Naive thymus-derived CD4-positive, alpha-beta T cell (primary cell): ENCODE measurements at regions not wholly inside any gene's neighbourhood (a gene's known extent, or its start where the extent isn't known, plus 50 kb on each side); places are given as distances from the start of the nearest gene placed in this dataset.

Experiments
- ATAC-seq: fragments of 150-1000 bp; cut with Tn5 transposase; 2 replicates; pipeline ENCODE4 v1.10.0; 2021; ENCODE audit warnings: mild to moderate bottlenecking, moderate library complexity
- CTCF ChIA-PET: fragments of 350-600 bp; sonication (Branson Sonifier 250); formaldehyde crosslinking; loops from one replicate; lab custom pipeline; 2021; ENCODE audit warnings: antibody characterized with exemption; lab: Charles Lee
- POLR2A ChIA-PET: fragments of 350-600 bp; sonication (Branson Sonifier 250); formaldehyde crosslinking; loops from one replicate; lab custom pipeline; 2021; ENCODE audit warnings: antibody characterized with exemption, inconsistent platforms; lab: Charles Lee
- DNase-seq, 9 donors: peaks; one replicate each; pipeline versions ENCODE4 v3.0.0 to v3.0.0-alpha.2; 2020 to 2022; ENCODE audit warnings: mixed read lengths in 1 of 9
- H3K27ac ChIP-seq: one replicate; pipeline ENCODE4 v1.7.0; 2013; ENCODE audit warnings: mild to moderate bottlenecking, low read depth, low read length, moderate library complexity
- H3K27me3 ChIP-seq, 2 donors: one replicate each; pipeline ENCODE4 v1.7.0; 2013; ENCODE audit warnings: low read length in 2 of 2, mild to moderate bottlenecking in 2 of 2, moderate library complexity in 2 of 2; ENCODE audit not compliant: control insufficient read depth in 2 of 2, insufficient read depth in 2 of 2
- H3K36me3 ChIP-seq, 3 experiments: 1 replicate in 2 of 3; 2 replicates in 1 of 3; pipeline ENCODE4 v1.7.0; 2013; ENCODE audit warnings: low read length in 3 of 3, mild to moderate bottlenecking in 3 of 3, moderate library complexity in 1 of 3; ENCODE audit not compliant: insufficient read depth in 3 of 3, control insufficient read depth in 2 of 3
- H3K4me1 ChIP-seq, 2 donors: one replicate each; pipeline ENCODE4 v1.7.0; 2013; ENCODE audit warnings: low read length in 2 of 2, mild to moderate bottlenecking in 2 of 2, moderate library complexity in 1 of 2; ENCODE audit not compliant: control insufficient read depth in 2 of 2, insufficient read depth in 2 of 2
- H3K4me3 ChIP-seq: 2 replicates; pipeline ENCODE4 v1.7.0; 2013; ENCODE audit warnings: mild to moderate bottlenecking, low read length
- H3K9me3 ChIP-seq, 3 experiments: 1 replicate in 2 of 3; 2 replicates in 1 of 3; pipeline ENCODE4 v1.7.0; 2013; ENCODE audit warnings: low read length in 3 of 3; ENCODE audit not compliant: control insufficient read depth in 2 of 3
- H3K27ac Mint-ChIP-seq, 9 donors: one replicate each; pipeline ENCODE4 v1.8.0; 2020 to 2022; ENCODE audit warnings: mixed read lengths in 9 of 9, mild to moderate bottlenecking in 8 of 9, moderate library complexity in 5 of 9, inconsistent platforms in 2 of 9
- H3K27me3 Mint-ChIP-seq, 5 donors: one replicate each; pipeline ENCODE4 v1.8.0; 2021 to 2022; ENCODE audit warnings: mixed read lengths in 5 of 5, mild to moderate bottlenecking in 1 of 5
- H3K36me3 Mint-ChIP-seq, 5 donors: one replicate each; pipeline ENCODE4 v1.8.0; 2020 to 2022; ENCODE audit warnings: mixed read lengths in 5 of 5, mild to moderate bottlenecking in 3 of 5, inconsistent platforms in 1 of 5
- H3K4me1 Mint-ChIP-seq, 7 donors: one replicate each; pipeline ENCODE4 v1.8.0; 2020 to 2022; ENCODE audit warnings: mixed read lengths in 7 of 7, mild to moderate bottlenecking in 3 of 7, inconsistent platforms in 1 of 7
- H3K4me3 Mint-ChIP-seq, 10 donors: one replicate each; pipeline ENCODE4 v1.8.0; 2020 to 2022; ENCODE audit warnings: mild to moderate bottlenecking in 10 of 10, mixed read lengths in 10 of 10, moderate library complexity in 6 of 10, inconsistent platforms in 2 of 10
- H3K9me3 Mint-ChIP-seq, 11 donors: one replicate each; pipeline ENCODE4 v1.8.0; 2020 to 2022; ENCODE audit warnings: mixed read lengths in 11 of 11, mild to moderate bottlenecking in 4 of 11, inconsistent platforms in 1 of 11, moderate library complexity in 1 of 11
- intact Hi-C, 2 donors: fragments of 100-400 bp; cut with micrococcal nuclease; formaldehyde crosslinking; loops; one replicate each; pipeline ENCODE4 v1.15.1; 2023

GRCh38 chr1:113194846-113195830 lies 122.1 kb downstream of the LRIG2 start:
- peaks cover 5 to 13% (median 7%) of the 10 kb centered on the region in 11 donors for H3K9me3 Mint-ChIP-seq
- ATAC-seq (no peak), DNase-seq (no peak)
- peaks cover 0 to 18% (median 9%) of the 10 kb centered on the region in 5 donors for H3K27me3 Mint-ChIP-seq
- intact Hi-C loops: no loop called here
- peaks cover 0 to 8% (median 0%) of the 10 kb centered on the region in 7 donors for H3K4me1 Mint-ChIP-seq
- no peaks in the 10 kb centered on the region for H3K4me1 ChIP-seq
- CTCF ChIA-PET: no interaction called here
- H3K36me3 ChIP-seq: no peaks in the 10 kb centered on the region
- no peaks in the 10 kb centered on the region for H3K27me3 ChIP-seq
- no peaks in the 10 kb centered on the region for H3K9me3 ChIP-seq
- no peak overlapping the region for H3K4me3 ChIP-seq
- peaks cover 0 to 8% (median 4%) of the 10 kb centered on the region in 5 donors for H3K36me3 Mint-ChIP-seq
- H3K27ac ChIP-seq: no peak overlapping the region
- H3K4me3 Mint-ChIP-seq: no peak overlapping the region
- POLR2A ChIA-PET: no interaction called here
- H3K27ac Mint-ChIP-seq: no peak overlapping the region

DNA sequence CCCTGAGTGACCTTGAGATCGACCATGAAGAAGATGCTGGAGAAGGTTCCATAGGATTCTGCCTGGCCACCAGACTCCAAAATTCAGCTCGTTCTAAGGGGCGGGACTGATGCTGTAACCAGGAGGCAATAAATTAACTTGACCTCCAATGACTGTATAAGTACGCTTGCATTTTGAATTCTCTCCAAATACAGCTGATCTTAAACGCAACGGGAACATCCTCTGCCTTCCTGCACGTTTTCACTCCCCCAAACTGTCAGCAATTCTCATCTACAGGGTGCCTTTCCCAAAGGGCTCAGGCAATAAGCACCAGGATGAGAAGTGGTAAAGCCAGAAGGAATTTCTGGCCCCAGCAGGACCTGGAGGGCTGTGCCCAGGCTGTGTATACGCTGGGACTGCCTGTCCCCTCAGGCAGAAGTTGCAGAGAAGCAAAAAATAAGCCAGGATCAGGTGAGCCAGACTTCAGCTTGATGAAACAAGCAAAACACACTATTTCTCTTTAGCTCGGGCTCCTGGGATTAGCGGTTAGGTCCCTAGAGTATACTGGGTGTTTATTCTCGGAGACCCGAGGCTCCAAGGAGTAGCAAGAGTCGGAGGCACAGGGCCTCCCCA lies 124.8 kb downstream of the LRIG2 start:
- H3K9me3 Mint-ChIP-seq: peaks cover 1 to 7% (median 6%) of the 10 kb centered on the region in 11 donors
- POLR2A ChIA-PET: no interaction called here
- H3K36me3 Mint-ChIP-seq: peaks cover 0 to 7% (median 3%) of the 10 kb centered on the region in 5 donors
- H3K4me1 Mint-ChIP-seq: peaks cover 0 to 8% (median 0%) of the 10 kb centered on the region in 7 donors
- no peaks in the 10 kb centered on the region for H3K9me3 ChIP-seq
- DNase-seq (no peak), ATAC-seq (no peak)
- H3K27me3 ChIP-seq: no peaks in the 10 kb centered on the region
- no peak overlapping the region for H3K27ac ChIP-seq
- H3K4me3 Mint-ChIP-seq: no peak overlapping the region
- peaks cover 0 to 6% (median 4%) of the 10 kb centered on the region in 5 donors for H3K27me3 Mint-ChIP-seq
- intact Hi-C loops: no loop called here
- no peaks in the 10 kb centered on the region for H3K4me1 ChIP-seq
- CTCF ChIA-PET: no interaction called here
- no peak overlapping the region for H3K27ac Mint-ChIP-seq
- H3K4me3 ChIP-seq: no peak overlapping the region
- H3K36me3 ChIP-seq: no peaks in the 10 kb centered on the region

DNA sequence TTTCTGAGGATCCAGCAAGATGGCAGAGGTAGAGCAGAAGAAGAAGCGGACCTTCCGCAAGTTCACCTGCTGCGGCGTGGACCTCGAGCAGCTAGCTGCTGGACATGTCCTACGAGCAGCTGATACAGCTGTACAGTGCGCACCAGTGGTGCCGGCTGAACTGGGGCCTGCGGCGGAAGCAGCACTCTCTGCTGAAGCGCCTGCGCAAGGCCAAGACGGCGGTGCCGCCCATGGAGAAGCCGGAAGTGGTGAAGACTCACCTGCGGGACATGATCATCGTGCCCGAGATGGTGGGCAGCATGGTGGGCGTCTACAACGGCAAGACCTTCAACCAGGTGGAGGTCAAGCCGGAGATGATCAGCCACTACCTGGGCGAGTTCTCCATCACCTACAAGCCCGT lies 125.8 kb downstream of the LRIG2 start:
- peaks cover 0 to 1% (median 0%) of the 10 kb centered on the region in 7 donors for H3K4me1 Mint-ChIP-seq
- no peaks in the 10 kb centered on the region for H3K36me3 Mint-ChIP-seq
- peaks cover 0 to 6% (median 0%) of the 10 kb centered on the region in 5 donors for H3K27me3 Mint-ChIP-seq
- H3K27ac ChIP-seq: no peak overlapping the region
- CTCF ChIA-PET: no interaction called here
- POLR2A ChIA-PET: no interaction called here
- intact Hi-C loops: no loop called here
- no peaks in the 10 kb centered on the region for H3K9me3 ChIP-seq
- no peak overlapping the region for H3K27ac Mint-ChIP-seq
- no peak overlapping the region for H3K4me3 ChIP-seq
- no peak overlapping the region for H3K4me3 Mint-ChIP-seq
- no peak for ATAC-seq
- no peaks in the 10 kb centered on the region for H3K27me3 ChIP-seq
- H3K36me3 ChIP-seq: no peaks in the 10 kb centered on the region
- H3K4me1 ChIP-seq: no peaks in the 10 kb centered on the region
- no peak for DNase-seq
- no peaks in the 10 kb centered on the region for H3K9me3 Mint-ChIP-seq

- peaks cover 0 to 1% (median 0%) of the 10 kb centered on the region in 7 donors for H3K4me1 Mint-ChIP-seq
- no peaks in the 10 kb centered on the region for H3K4me1 ChIP-seq
- no peaks in the 10 kb centered on the region for H3K27me3 ChIP-seq
- no peaks in the 10 kb centered on the region for H3K36me3 Mint-ChIP-seq
- ChIA-PET POLR2A (no interaction called here), CTCF (no interaction called here)
- ATAC-seq (no peak), DNase-seq (no peak)
- intact Hi-C loops: no loop called here
- no peak overlapping the region for H3K27ac ChIP-seq
- no peaks in the 10 kb centered on the region for H3K9me3 ChIP-seq
- H3K9me3 Mint-ChIP-seq: no peaks in the 10 kb centered on the region
- H3K27me3 Mint-ChIP-seq: peaks cover 0 to 9% (median 5%) of the 10 kb centered on the region in 5 donors
- no peak overlapping the region for H3K4me3 Mint-ChIP-seq
- no peak overlapping the region for H3K4me3 ChIP-seq
- H3K27ac Mint-ChIP-seq: no peak overlapping the region
- H3K36me3 ChIP-seq: no peaks in the 10 kb centered on the region
Observed at GRCh38 chr1:113199760-113200455, 126.9 kb downstream of the LRIG2 start.

- peaks cover 0 to 11% (median 7%) of the 10 kb centered on the region in 5 donors for H3K27me3 Mint-ChIP-seq
- ATAC-seq (no peak), DNase-seq (no peak)
- intact Hi-C loops: no loop called here
- no peaks in the 10 kb centered on the region for H3K4me1 Mint-ChIP-seq
- Histone ChIP-seq H3K4me1 (no peaks in the 10 kb centered on the region), H3K9me3 (no peaks in the 10 kb centered on the region), H3K36me3 (no peaks in the 10 kb centered on the region), H3K27me3 (no peaks in the 10 kb centered on the region), H3K27ac (no peak overlapping the region), H3K4me3 (no peak overlapping the region)
- no peak overlapping the region for H3K4me3 Mint-ChIP-seq
- ChIA-PET CTCF (no interaction called here), POLR2A (no interaction called here)
- H3K9me3 Mint-ChIP-seq: no peaks in the 10 kb centered on the region
- H3K27ac Mint-ChIP-seq: no peak overlapping the region
- no peaks in the 10 kb centered on the region for H3K36me3 Mint-ChIP-seq
Observed at GRCh38 chr1:113201560-113201959, 128.6 kb downstream of the LRIG2 start.

DNA sequence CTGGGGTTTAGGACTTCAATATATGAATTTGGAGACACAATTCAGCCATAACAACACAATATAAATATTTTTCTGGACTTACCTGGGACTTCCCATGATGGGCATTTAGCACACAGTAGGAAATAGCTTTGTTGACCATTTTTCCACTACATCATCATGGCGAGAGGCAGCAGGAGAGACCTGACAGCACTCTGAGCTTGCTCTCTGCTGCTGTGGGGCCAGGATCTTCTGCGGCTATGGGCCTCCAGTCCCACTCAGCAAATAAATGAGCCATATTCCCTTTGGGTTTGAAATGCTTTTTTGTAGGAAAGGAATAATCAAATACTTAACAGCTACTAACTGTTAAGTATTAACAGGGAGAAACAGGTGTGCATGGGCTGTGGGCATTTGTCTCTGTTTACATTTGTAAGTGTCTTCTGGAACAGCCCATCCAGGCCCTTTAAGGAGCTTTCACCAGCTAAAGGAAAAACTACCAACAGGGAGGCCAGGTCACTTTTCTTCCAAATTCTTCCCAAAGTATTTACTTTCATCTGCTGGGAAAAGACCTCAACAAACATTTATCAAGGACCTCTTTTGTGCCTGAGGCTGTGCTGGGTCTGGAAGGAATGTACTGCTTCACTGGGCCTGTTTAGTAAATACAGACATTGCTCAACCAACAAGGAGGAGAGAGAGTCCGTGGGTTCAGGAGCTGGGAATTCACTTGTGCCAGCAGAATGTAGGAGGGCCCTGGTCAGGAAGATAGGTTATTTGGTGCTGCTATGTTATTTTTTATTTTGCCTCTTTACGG lies 133.2 kb downstream of the LRIG2 start:
- intact Hi-C loops: no loop called here
- Mint-ChIP-seq H3K9me3 (no peaks in the 10 kb centered on the region), H3K4me1 (peaks cover 0 to 1% (median 0%) of the 10 kb centered on the region in 7 donors), H3K36me3 (no peaks in the 10 kb centered on the region), H3K27me3 (peaks cover 13 to 32% (median 25%) of the 10 kb centered on the region in 5 donors), H3K27ac (no peak overlapping the region), H3K4me3 (no peak overlapping the region)
- ChIA-PET CTCF (no interaction called here), POLR2A (no interaction called here)
- ATAC-seq (no peak), DNase-seq (no peak)
- Histone ChIP-seq H3K4me3 (no peak overlapping the region), H3K36me3 (no peaks in the 10 kb centered on the region), H3K4me1 (no peaks in the 10 kb centered on the region), H3K9me3 (no peaks in the 10 kb centered on the region), H3K27ac (no peak overlapping the region), H3K27me3 (no peaks in the 10 kb centered on the region)
